ENCODE measurements at regions not wholly inside any gene's neighbourhood (a gene's known extent, or its start where the extent isn't known, plus 50 kb on each side); places are given as distances from the start of the nearest gene placed in this dataset.

DNA sequence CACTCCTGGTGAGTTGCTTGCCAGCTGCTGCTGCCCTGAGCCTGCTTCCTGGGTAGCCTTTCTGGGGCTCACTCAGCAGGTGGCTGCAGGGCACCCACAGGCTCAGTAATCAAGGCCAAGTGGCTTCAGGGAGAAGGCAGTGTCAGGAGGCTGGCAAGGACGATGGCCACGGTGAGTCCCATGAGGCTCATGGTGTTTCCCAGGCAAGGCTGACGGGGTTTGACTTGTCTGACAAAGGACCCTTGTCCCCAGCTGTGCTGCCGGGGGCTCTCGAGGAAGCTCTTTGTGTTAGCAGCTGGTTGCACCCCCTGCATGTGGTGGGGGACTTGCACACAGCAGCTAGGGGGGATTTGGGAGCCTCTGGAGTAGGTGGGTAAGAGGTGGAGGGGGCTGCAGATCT lies 190.5 kb upstream of the C1orf174 start:
- no peak overlapping the region for H3K4me3 ChIP-seq (ENCODE audit: low read length)
- DNase-seq (ENCODE audit: low read depth) = no peak
- TF ChIP-seq, protein P1, sequence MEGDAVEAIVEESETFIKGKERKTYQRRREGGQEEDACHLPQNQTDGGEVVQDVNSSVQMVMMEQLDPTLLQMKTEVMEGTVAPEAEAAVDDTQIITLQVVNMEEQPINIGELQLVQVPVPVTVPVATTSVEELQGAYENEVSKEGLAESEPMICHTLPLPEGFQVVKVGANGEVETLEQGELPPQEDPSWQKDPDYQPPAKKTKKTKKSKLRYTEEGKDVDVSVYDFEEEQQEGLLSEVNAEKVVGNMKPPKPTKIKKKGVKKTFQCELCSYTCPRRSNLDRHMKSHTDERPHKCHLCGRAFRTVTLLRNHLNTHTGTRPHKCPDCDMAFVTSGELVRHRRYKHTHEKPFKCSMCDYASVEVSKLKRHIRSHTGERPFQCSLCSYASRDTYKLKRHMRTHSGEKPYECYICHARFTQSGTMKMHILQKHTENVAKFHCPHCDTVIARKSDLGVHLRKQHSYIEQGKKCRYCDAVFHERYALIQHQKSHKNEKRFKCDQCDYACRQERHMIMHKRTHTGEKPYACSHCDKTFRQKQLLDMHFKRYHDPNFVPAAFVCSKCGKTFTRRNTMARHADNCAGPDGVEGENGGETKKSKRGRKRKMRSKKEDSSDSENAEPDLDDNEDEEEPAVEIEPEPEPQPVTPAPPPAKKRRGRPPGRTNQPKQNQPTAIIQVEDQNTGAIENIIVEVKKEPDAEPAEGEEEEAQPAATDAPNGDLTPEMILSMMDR (IDR thresholded peaks at IDR 0.05; ENCODE audit: insufficient read depth, low read depth, low read length, missing control alignments) = no peak

DNA sequence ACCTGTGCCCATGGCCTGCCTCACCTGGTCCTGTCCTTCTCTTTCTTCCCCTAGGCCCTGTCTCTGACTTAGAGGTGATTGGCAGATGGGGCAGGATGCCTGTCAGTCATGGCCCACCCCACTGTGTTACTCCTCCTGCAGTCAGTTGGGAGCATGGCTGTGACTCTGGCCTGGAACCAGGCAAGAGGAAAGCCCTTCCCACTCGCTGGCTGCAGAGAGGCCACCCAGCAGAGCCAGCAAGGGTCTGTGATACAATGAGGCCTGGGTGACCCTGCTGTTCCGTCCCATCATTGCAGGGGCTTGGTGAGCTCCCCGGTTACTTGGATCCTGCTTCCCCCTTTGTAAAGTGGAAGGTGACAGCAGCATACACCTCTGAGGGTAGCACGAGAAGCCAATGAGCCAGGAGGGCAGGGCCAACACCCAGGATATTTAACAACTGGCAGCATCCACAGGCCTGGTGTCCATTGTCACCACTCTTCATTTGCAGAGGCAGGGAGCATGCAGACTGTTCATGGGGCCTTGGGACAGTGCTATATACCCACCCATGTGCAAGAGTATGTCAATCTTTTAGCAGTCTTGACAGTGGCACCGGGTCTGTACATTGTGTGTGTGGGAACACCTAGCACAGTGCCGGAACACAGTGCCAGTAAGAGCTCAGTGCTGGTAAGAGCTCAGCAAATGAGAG lies 191.0 kb upstream of the C1orf174 start:
- no peak for DNase-seq (ENCODE audit: low read depth)
- TF ChIP-seq, protein P1 (IDR thresholded peaks at IDR 0.05; ENCODE audit: insufficient read depth, low read depth, low read length, missing control alignments) = no peak
- no peak overlapping the region for H3K4me3 ChIP-seq (ENCODE audit: low read length)

DNA sequence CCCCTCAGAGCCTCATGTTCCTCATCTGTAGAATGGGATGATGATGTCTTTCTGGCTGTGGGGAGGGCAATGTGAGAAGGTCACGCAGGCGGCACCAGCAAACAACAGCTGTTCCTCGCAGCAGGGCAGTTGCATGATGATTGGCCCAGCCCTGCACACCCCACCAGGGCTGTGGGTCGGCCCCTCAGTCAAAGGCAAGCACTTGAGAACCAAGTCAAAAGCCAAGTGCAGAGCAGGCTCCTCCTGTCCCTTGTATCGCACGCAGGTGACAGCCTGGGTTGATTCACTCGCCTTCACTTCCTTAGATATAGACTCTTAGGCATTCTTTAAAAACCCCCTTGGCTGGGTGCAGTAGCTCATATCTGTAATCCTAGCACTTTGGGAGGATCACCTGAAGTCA lies 191.9 kb upstream of the C1orf174 start:
- no peak for DNase-seq (ENCODE audit: low read depth)
- no peak overlapping the region for H3K4me3 ChIP-seq (ENCODE audit: low read length)
- TF ChIP-seq, protein P1 (IDR thresholded peaks at IDR 0.05; ENCODE audit: insufficient read depth, low read depth, low read length, missing control alignments) = no peak

DNA sequence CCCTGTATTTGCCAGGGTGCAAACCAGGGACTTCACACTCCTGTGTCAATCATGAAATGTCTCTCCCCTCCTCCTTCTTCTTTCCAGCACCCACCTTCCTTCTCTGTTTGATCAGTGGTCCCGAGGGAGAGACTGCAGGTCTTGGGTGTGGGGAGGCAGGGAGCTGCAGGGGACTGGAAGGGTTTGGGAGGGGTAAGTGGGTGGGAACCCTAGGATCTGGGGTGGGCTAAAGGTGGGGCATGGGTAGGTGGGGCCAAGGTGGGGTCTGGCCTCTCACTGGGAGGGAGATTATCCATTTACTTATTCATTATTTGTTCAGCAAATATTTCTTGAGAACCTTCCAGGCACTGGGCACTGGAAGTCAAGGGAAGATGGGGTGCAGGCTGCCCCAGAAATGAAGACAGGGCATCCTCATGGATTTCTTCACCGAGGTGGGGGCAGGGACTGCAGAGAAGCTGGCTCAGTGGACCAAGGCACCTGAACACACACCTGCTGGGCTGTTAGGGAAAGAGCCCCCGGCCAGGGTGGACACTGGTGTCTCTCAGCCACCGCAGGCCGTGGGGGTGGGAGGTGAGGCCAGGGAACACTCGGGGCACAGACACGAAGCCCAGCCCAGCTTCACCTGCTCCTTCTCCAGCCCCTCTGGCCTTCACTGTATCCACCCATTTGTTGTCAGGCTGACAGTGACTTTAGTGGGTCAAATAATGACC lies 193.9 kb upstream of the C1orf174 start:
- TF ChIP-seq, protein P1 (IDR thresholded peaks at IDR 0.05; ENCODE audit: insufficient read depth, low read depth, low read length, missing control alignments) = no peak
- DNase-seq (ENCODE audit: low read depth) = no peak
- H3K4me3 ChIP-seq (ENCODE audit: low read length) = no peak overlapping the region

DNA sequence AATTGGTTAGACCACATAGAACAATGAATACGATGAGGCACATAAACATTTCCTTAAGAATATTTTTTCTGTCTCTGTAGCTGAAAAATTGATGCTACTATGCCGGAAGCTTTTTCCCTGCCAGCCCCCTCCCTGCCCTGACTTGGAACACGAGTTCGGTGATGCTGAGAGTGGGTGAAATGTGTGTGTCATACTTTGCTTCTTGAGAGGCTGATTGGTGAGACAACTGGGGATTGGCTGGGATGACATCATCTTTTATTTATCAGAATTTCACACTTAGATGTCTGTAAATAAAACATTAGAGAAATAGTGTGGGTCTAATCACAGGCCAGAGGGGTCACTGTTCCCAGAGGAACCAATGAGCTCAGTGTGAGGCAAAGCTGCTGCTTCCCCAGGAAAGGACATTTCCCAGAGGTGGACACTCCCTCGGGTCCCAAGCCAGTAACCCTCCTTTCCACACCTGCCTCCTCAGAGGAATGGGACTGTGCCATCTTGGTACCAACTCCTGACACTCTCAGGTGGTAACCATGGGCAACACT lies 195.4 kb upstream of the C1orf174 start:
- DNase-seq (ENCODE audit: low read depth) = no peak
- no peak overlapping the region for H3K4me3 ChIP-seq (ENCODE audit: low read length)
- TF ChIP-seq, protein P1 (IDR thresholded peaks at IDR 0.05; ENCODE audit: insufficient read depth, low read depth, low read length, missing control alignments) = no peak

DNA sequence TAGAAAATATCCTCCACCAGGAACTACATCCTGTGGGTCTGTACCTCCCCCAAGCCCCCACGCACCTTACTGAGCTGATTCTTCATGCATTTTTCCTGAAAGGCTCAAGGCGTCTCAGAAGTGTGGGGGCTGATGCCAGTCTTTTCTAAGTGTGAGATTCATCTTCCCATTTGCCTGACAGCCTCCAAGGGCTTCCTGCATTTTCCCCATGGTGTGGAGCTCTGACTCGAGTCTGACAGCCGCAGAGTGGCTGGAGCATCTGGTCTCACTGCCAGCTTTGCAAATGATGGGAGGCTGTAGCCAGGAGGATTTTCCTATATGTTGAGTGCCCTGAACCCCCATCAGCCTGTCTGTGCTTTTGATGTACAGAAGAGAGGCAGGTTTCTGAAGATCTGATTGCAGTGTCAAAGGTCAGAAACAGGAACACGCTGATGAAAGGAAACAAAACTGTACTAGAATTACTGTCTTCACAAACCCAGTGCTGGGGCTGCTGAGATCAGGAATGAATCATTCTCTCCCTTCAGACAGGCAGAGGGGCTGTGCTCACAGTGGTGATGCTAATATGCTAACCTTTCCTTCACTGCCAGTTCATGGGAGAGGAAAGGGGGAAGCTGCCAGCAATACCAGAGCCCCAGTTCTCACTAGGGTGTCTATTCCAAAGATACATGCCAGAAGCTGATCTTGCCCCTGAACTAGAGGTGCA lies 201.5 kb upstream of the C1orf174 start:
- no peak overlapping the region for H3K4me3 ChIP-seq (ENCODE audit: low read length)
- no peak for DNase-seq (ENCODE audit: low read depth)
- TF ChIP-seq, protein P1 (IDR thresholded peaks at IDR 0.05; ENCODE audit: insufficient read depth, low read depth, low read length, missing control alignments) = no peak

Data from epithelial cell of esophagus (primary cell).